MM.1S (cell line): ENCODE measurements at regions not wholly inside any gene's neighbourhood (a gene's known extent, or its start where the extent isn't known, plus 50 kb on each side); places are given as distances from the start of the nearest gene placed in this dataset.

ENCODE experiments used
- DNase-seq: peaks from one replicate; pipeline ENCODE4 v3.0.0-alpha.2; 2015
- H2AFZ ChIP-seq: fragments of 300-600 bp; sonication (generic); 2 replicates; pipeline ENCODE4 v1.6.0; 2016; ENCODE audit warnings: antibody characterized with exemption, low read length
- H3F3A ChIP-seq: fragments of 300-600 bp; sonication (generic); 2 replicates; pipeline ENCODE4 v1.6.1; 2016; ENCODE audit warnings: mild to moderate bottlenecking, antibody characterized with exemption, low read length, moderate library complexity, mixed read lengths; ENCODE audit not compliant: insufficient read depth
- H3K27ac ChIP-seq: fragments of 300-600 bp; sonication (generic); 2 replicates; pipeline ENCODE4 v1.5.1; 2016; ENCODE audit warnings: mild to moderate bottlenecking, low read length
- H3K27me3 ChIP-seq: fragments of 300-600 bp; sonication (generic); replicated peaks from 2 replicates; pipeline ENCODE4 v1.6.0; 2016; ENCODE audit warnings: low read length; ENCODE audit not compliant: insufficient read depth
- H3K36me3 ChIP-seq: fragments of 300-600 bp; sonication (generic); replicated peaks from 2 replicates; pipeline ENCODE4 v1.6.1; 2016; ENCODE audit warnings: mild to moderate bottlenecking, low read length, mixed read lengths; ENCODE audit not compliant: insufficient read depth
- H3K4me1 ChIP-seq: fragments of 300-600 bp; sonication (generic); 2 replicates; pipeline ENCODE4 v1.6.1; 2016; ENCODE audit warnings: low read length, mixed read lengths
- H3K4me2 ChIP-seq: fragments of 300-600 bp; sonication (generic); 2 replicates; pipeline ENCODE4 v1.6.0; 2016; ENCODE audit warnings: low read depth, low read length
- H3K4me3 ChIP-seq: fragments of 300-600 bp; sonication (generic); 2 replicates; pipeline ENCODE4 v1.5.1; 2016; ENCODE audit warnings: low read length, mixed read lengths
- H3K79me2 ChIP-seq: fragments of 300-600 bp; sonication (generic); 2 replicates; pipeline ENCODE4 v1.6.1; 2016; ENCODE audit warnings: mixed run types, low read length, mixed read lengths
- H3K9ac ChIP-seq: fragments of 300-600 bp; sonication (generic); 2 replicates; pipeline ENCODE4 v1.6.1; 2016; ENCODE audit warnings: low read length, mixed read lengths
- H3K9me2 ChIP-seq: fragments of 300-600 bp; sonication (generic); replicated peaks from 2 replicates; pipeline ENCODE4 v1.6.1; 2016; ENCODE audit warnings: mild to moderate bottlenecking, low read length, mixed read lengths; ENCODE audit not compliant: insufficient read depth
- H3K9me3 ChIP-seq: fragments of 300-600 bp; sonication (generic); replicated peaks from 2 replicates; pipeline ENCODE4 v1.6.1; 2016; ENCODE audit warnings: mild to moderate bottlenecking, low read length, mixed read lengths; ENCODE audit not compliant: insufficient read depth
- H4K20me1 ChIP-seq: fragments of 300-600 bp; sonication (generic); 2 replicates; pipeline ENCODE4 v1.6.1; 2016; ENCODE audit warnings: mild to moderate bottlenecking, low read length, moderate library complexity, mixed read lengths; ENCODE audit not compliant: insufficient read depth
- EZH2 ChIP-seq: fragments of 300-600 bp; sonication (generic); optimal IDR thresholded peaks from 2 replicates; pipeline ENCODE3; 2017; ENCODE audit warnings: low read depth, mild to moderate bottlenecking, antibody characterized with exemption, low read length, mixed read lengths
- EZH2phosphoT487 ChIP-seq: fragments of 300-600 bp; sonication (generic); IDR thresholded peaks from 2 replicates; pipeline ENCODE4 v1.6.1; 2018; ENCODE audit warnings: antibody characterized with exemption, low read length
- TF ChIP-seq, protein P1 (sequence below): fragments of 300-600 bp; sonication (generic); IDR thresholded peaks from 2 replicates; pipeline ENCODE4 v1.5.1; 2016; ENCODE audit warnings: antibody characterized with exemption, low read length, mixed read lengths

DNA sequence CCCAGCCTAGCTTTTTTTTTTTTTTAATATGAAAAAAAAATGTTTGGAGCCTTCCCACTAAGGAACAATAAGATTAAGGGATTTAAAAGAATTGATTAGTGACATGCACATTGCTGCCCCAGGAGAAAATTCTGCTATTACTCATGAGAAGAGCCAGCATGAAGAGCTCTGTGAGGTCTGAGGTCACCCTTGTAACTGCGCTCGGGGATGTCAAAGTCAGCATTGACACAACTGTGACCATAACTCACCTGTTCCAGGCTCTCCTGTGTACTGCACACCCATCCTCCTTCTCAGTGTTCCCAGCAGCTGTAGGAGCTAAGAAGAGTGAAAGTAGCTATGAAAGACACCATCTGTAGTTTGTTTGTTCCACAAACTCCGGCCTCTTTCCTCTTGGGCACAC is 109.8 kb upstream of the FGF3 start:
- no peaks in the 10 kb centered on the region for H3K9me2 ChIP-seq
- H4K20me1 ChIP-seq, result no peaks in the 10 kb centered on the region
- no peaks in the 10 kb centered on the region for H3K9me3 ChIP-seq
- no peak overlapping the region for H3K9ac ChIP-seq
- H3K4me1 ChIP-seq, result no peaks in the 10 kb centered on the region
- TF ChIP-seq, protein P1, sequence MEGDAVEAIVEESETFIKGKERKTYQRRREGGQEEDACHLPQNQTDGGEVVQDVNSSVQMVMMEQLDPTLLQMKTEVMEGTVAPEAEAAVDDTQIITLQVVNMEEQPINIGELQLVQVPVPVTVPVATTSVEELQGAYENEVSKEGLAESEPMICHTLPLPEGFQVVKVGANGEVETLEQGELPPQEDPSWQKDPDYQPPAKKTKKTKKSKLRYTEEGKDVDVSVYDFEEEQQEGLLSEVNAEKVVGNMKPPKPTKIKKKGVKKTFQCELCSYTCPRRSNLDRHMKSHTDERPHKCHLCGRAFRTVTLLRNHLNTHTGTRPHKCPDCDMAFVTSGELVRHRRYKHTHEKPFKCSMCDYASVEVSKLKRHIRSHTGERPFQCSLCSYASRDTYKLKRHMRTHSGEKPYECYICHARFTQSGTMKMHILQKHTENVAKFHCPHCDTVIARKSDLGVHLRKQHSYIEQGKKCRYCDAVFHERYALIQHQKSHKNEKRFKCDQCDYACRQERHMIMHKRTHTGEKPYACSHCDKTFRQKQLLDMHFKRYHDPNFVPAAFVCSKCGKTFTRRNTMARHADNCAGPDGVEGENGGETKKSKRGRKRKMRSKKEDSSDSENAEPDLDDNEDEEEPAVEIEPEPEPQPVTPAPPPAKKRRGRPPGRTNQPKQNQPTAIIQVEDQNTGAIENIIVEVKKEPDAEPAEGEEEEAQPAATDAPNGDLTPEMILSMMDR, result no peak
- TF ChIP-seq EZH2 (no peak), EZH2phosphoT487 (no peak)
- H2AFZ ChIP-seq, result no peak overlapping the region
- DNase-seq, result no peak
- H3K4me2 ChIP-seq, result no peak overlapping the region
- H3K36me3 ChIP-seq, result no peaks in the 10 kb centered on the region
- H3K27me3 ChIP-seq, result peaks cover 95% of the 10 kb centered on the region
- H3K79me2 ChIP-seq, result no peaks in the 10 kb centered on the region
- no peak overlapping the region for H3K27ac ChIP-seq
- no peak overlapping the region for H3K4me3 ChIP-seq
- H3F3A ChIP-seq, result no peaks in the 10 kb centered on the region

DNA sequence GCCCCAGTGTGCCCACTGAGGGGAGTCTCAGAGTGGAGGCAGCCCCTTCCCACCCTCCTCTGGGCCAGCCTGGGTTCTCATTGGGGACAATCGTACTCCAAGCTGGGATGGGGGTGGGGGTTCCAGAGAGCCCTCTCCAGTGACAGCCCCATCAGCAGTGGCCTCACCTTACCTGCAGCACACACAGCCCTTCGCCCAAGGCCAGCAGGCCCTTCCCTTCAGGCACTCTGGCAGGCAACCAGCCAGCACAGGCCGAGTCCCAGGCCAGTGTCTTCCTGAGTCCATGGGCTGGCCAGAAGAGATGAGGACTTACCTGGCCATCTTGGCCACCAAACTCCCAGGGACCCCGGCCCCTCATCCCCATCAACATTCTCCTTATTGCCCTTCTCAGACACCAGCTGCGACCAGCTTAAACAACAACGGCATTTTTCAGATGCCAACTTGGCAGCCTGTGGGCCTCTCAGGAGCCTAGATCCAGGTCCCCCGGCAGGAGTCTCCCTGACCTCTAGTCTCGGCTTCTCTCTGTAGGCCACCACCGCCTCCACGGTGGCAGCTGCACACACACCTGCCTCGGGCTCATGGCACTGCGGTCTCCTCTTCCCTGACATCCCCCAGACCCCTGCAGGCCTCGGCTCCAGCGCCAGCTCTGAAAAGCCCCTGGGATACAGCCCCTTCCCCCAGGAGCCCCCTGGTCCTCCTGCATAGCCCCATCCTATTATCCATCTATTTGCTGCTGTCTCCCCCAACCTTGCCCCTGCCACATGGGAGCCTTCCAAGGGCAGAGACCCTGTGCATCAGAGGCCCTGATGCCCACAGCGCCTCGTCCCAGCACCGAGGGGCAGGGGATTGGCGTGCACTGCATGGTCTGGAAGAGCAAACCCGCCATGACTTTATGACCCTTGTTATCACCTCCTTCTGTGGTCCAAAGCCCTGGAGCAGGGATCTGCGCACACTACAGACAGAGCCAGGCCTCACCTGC is 111.2 kb upstream of the FGF3 start:
- H3K27ac ChIP-seq, result no peak overlapping the region
- TF ChIP-seq, protein P1, result no peak
- TF ChIP-seq EZH2phosphoT487 (no peak), EZH2 (no peak)
- no peak overlapping the region for H2AFZ ChIP-seq
- no peak overlapping the region for H3K4me2 ChIP-seq
- H3K27me3 ChIP-seq, result peaks cover 97% of the 10 kb centered on the region
- no peaks in the 10 kb centered on the region for H4K20me1 ChIP-seq
- no peaks in the 10 kb centered on the region for H3K9me2 ChIP-seq
- H3K9me3 ChIP-seq, result no peaks in the 10 kb centered on the region
- H3F3A ChIP-seq, result no peaks in the 10 kb centered on the region
- H3K4me3 ChIP-seq, result no peak overlapping the region
- no peaks in the 10 kb centered on the region for H3K79me2 ChIP-seq
- no peaks in the 10 kb centered on the region for H3K4me1 ChIP-seq
- no peak overlapping the region for H3K9ac ChIP-seq
- no peak for DNase-seq
- no peaks in the 10 kb centered on the region for H3K36me3 ChIP-seq

DNA sequence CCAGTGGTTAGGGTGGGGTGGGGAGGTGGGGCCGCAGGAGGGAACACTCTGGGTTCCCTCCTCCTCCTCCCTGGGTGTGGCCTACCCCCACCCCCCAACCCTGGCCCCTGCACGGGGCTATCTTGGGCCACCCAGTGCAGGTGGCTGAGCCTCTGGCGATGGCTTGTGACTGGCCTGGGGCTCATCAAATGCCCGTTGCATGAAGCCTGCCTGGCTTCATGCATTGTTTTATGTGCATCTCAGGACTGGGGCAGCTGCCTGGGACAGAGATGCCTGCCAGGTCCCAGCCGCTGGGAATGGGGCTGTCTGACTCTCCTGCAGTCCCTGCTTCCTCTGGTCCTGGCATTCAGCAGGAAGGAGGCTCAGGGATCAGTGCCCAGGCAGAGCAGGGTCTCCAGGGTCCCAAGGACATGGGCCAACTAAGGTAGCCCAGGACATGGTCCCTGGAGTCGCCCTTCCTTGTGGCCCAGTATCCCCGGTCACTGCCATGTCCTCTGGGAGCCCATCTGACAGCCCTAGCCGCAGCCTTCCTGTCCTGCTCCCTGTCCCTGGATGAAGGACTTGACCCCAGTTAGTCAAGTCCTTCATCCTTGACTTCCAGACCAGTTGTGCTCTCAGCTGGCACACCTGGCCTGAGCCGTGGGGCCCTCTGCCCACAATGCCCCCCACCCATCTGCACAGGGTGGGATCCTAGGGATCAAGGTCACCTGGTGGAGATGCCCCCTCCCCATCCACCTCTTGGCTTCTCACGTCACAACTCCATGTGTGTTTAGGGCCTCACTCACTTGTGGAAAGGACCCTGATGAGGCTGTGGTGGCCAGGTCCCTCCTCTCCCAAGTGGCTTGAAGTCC is 112.1 kb upstream of the FGF3 start:
- Histone ChIP-seq H3K9me3 (no peaks in the 10 kb centered on the region), H2AFZ (no peak overlapping the region), H4K20me1 (no peaks in the 10 kb centered on the region), H3K4me3 (no peak overlapping the region), H3K9me2 (no peaks in the 10 kb centered on the region), H3K27me3 (peaks cover 93% of the 10 kb centered on the region), H3K27ac (no peak overlapping the region), H3K36me3 (no peaks in the 10 kb centered on the region), H3K4me1 (no peaks in the 10 kb centered on the region), H3F3A (no peaks in the 10 kb centered on the region), H3K4me2 (no peak overlapping the region), H3K79me2 (no peaks in the 10 kb centered on the region), H3K9ac (no peak overlapping the region)
- TF ChIP-seq EZH2phosphoT487 (no peak), EZH2 (no peak)
- TF ChIP-seq, protein P1, result no peak
- no peak for DNase-seq
